Smooth muscle cell (in vitro differentiated cells): ENCODE measurements at regions not wholly inside any gene's neighbourhood (a gene's known extent, or its start where the extent isn't known, plus 50 kb on each side); places are given as distances from the start of the nearest gene placed in this dataset.

Experiments
- DNase-seq: peaks from one replicate; lab custom pipeline; 2025; ENCODE audit not compliant: unreplicated experiment; lab: John Stamatoyannopoulos, UW
- H2AFZ ChIP-seq: fragments of 200-600 bp; sonication (generic); 2 replicates; pipeline ENCODE4 v1.6.0; 2016; ENCODE audit warnings: antibody characterized with exemption, low read depth, mild to moderate bottlenecking
- H3F3A ChIP-seq: fragments of 200-600 bp; sonication (generic); 2 replicates; pipeline ENCODE4 v1.6.0; 2017; ENCODE audit warnings: antibody characterized with exemption, low read depth
- H3K27ac ChIP-seq: fragments of 200-600 bp; sonication (generic); 2 replicates; pipeline ENCODE4 v1.5.1; 2016; ENCODE audit warnings: low read depth, mild to moderate bottlenecking
- H3K27me3 ChIP-seq: fragments of 200-600 bp; sonication (generic); 2 replicates; pipeline ENCODE4 v1.6.1; 2016; ENCODE audit warnings: low read depth, mild to moderate bottlenecking
- H3K36me3 ChIP-seq: fragments of 200-600 bp; sonication (generic); 2 replicates; pipeline ENCODE4 v1.5.1; 2016; ENCODE audit warnings: low read depth
- H3K4me1 ChIP-seq: fragments of 200-600 bp; sonication (generic); 2 replicates; pipeline ENCODE4 v1.5.1; 2016; ENCODE audit warnings: low read depth
- H3K4me2 ChIP-seq: fragments of 200-600 bp; sonication (generic); 2 replicates; pipeline ENCODE4 v1.6.0; 2016; ENCODE audit warnings: mild to moderate bottlenecking
- H3K4me3 ChIP-seq: fragments of 200-600 bp; sonication (generic); 2 replicates; pipeline ENCODE4 v1.5.1; 2016; ENCODE audit warnings: mild to moderate bottlenecking
- H3K79me2 ChIP-seq: fragments of 200-600 bp; sonication (generic); 2 replicates; pipeline ENCODE4 v1.6.0; 2016; ENCODE audit warnings: low read depth, mild to moderate bottlenecking
- H3K9ac ChIP-seq: fragments of 200-600 bp; sonication (generic); 2 replicates; pipeline ENCODE4 v1.6.0; 2016; ENCODE audit warnings: low read depth
- H3K9me3 ChIP-seq: fragments of 200-600 bp; sonication (generic); replicated peaks from 2 replicates; pipeline ENCODE4 v1.5.1; 2016; ENCODE audit warnings: low read depth
- H4K20me1 ChIP-seq: fragments of 200-600 bp; sonication (generic); 2 replicates; pipeline ENCODE4 v1.6.0; 2016; ENCODE audit warnings: low read depth
- CTCF ChIP-seq: fragments of 200-600 bp; sonication (generic); IDR thresholded peaks from 2 replicates; pipeline ENCODE4 v1.5.1; 2017; ENCODE audit warnings: borderline replicate concordance, mild to moderate bottlenecking, antibody characterized with exemption; ENCODE audit not compliant: insufficient read depth, poor library complexity, severe bottlenecking
- WGBS: methylation state at CpG from one replicate; pipeline ENCODE4 v1.1.7; 2016; ENCODE audit warnings: low lambda C conversion rate; 5-methylcytosine and 5-hydroxymethylcytosine counted together

DNA sequence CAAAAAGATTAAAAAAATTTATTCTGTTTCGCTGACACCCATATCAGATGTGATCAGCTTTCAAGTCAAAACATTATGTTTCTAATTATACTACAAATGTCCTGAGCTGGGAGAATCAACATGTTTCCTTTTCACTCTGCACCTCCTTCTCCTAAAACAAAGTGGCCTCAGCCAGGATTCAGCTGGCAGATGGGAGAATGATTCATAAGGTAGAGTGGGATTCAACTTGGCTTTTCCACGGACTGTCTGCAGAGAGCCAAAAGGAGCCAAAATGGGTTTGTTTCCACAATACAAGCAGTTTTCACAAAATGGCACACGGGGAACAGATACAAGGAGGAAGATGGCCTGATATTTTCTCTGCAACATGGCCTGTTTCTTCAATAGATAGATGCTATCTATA, 376.5 kb upstream of the PRKCQ start:
- Histone ChIP-seq H3K9me3 (no peaks in the 10 kb centered on the region), H2AFZ (no peak overlapping the region), H3K9ac (no peak overlapping the region), H3K79me2 (no peaks in the 10 kb centered on the region), H3K27ac (no peak overlapping the region), H3K4me1 (no peaks in the 10 kb centered on the region), H3K4me3 (no peak overlapping the region), H3F3A (no peaks in the 10 kb centered on the region), H3K4me2 (no peak overlapping the region), H4K20me1 (no peaks in the 10 kb centered on the region), H3K36me3 (no peaks in the 10 kb centered on the region), H3K27me3 (no peaks in the 10 kb centered on the region)
- TF ChIP-seq CTCF = no peak
- 80% methylated on average over 3 of the region's 3 CpGs for WGBS
- DNase-seq = no peak

DNA sequence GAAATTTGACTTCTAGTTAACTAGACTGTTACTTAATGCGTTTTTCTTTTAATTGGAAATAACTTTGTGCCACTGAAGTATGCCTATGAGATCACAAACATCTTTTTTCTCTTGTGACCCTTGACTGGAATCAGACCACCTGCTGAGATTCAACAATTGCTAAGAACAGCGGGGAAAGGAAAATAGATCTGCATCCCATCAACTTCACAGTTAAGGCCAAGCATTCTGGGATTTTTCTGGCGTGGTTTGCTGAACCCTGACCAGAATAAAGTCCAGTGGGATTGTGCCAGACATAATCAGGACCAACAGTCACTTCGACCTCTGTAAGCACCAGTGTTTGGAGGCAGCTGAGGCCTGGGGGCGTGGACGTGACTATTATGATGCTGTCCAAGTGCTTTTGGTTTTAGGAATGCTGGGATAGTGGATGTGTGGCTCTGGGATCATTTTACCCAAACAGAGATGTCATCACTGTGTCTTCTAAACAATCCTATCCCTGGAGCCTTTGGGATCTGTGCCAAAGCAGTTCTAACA, 373.3 kb upstream of the PRKCQ start:
- H3F3A ChIP-seq = no peaks in the 10 kb centered on the region
- no peaks in the 10 kb centered on the region for H3K79me2 ChIP-seq
- no peaks in the 10 kb centered on the region for H3K27me3 ChIP-seq
- H3K27ac ChIP-seq = no peak overlapping the region
- no peak overlapping the region for H3K4me3 ChIP-seq
- no peaks in the 10 kb centered on the region for H4K20me1 ChIP-seq
- DNase-seq = no peak
- H3K4me1 ChIP-seq = no peaks in the 10 kb centered on the region
- H3K36me3 ChIP-seq = no peaks in the 10 kb centered on the region
- H3K9ac ChIP-seq = no peak overlapping the region
- H2AFZ ChIP-seq = no peak overlapping the region
- 82% methylated on average over 6 of the region's 6 CpGs for WGBS
- no peaks in the 10 kb centered on the region for H3K9me3 ChIP-seq
- no peak for TF ChIP-seq CTCF
- no peak overlapping the region for H3K4me2 ChIP-seq

GRCh38 chr10:6951732-6952131, 371.7 kb upstream of the PRKCQ start:
- no peaks in the 10 kb centered on the region for H3K27me3 ChIP-seq
- no peak overlapping the region for H3K27ac ChIP-seq
- H3K79me2 ChIP-seq = no peaks in the 10 kb centered on the region
- 81% methylated on average over 4 of the region's 4 CpGs for WGBS
- H3K9me3 ChIP-seq = no peaks in the 10 kb centered on the region
- H3K9ac ChIP-seq = no peak overlapping the region
- H3K4me1 ChIP-seq = no peaks in the 10 kb centered on the region
- H3K36me3 ChIP-seq = no peaks in the 10 kb centered on the region
- no peak overlapping the region for H2AFZ ChIP-seq
- DNase-seq = no peak
- no peak overlapping the region for H3K4me3 ChIP-seq
- no peaks in the 10 kb centered on the region for H4K20me1 ChIP-seq
- TF ChIP-seq CTCF = no peak
- H3F3A ChIP-seq = no peaks in the 10 kb centered on the region
- H3K4me2 ChIP-seq = no peak overlapping the region

DNA sequence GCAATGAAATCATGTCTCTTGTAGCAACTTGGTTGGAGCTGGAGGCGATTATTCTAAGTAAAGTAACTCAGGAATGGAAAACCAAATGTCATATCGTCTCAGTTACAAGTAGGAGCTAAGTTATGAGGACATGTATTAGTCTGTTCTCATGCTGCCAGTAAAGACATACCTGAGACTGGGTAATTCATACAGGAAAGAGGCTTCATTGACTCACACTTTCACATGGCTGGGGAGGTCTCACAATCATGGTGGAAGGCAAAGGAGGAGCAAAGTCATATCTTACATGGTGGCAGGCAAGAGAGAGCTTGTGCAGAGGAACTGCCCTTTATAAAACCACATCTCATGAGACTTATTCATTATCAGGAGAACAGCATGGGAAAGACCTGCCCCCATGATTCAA, 370.1 kb upstream of the PRKCQ start:
- Histone ChIP-seq H2AFZ (no peak overlapping the region), H3K4me1 (no peaks in the 10 kb centered on the region), H3K36me3 (no peaks in the 10 kb centered on the region), H3K4me3 (no peak overlapping the region), H3K4me2 (no peak overlapping the region), H4K20me1 (no peaks in the 10 kb centered on the region), H3K27ac (no peak overlapping the region), H3K27me3 (no peaks in the 10 kb centered on the region), H3K9me3 (no peaks in the 10 kb centered on the region), H3F3A (no peaks in the 10 kb centered on the region), H3K79me2 (no peaks in the 10 kb centered on the region), H3K9ac (no peak overlapping the region)
- DNase-seq = no peak
- TF ChIP-seq CTCF = no peak
- WGBS = 91% methylated on average over 2 of the region's 2 CpGs
